ENCODE measurements at regions not wholly inside any gene's neighbourhood (a gene's known extent, or its start where the extent isn't known, plus 50 kb on each side); places are given as distances from the start of the nearest gene placed in this dataset.

DNA sequence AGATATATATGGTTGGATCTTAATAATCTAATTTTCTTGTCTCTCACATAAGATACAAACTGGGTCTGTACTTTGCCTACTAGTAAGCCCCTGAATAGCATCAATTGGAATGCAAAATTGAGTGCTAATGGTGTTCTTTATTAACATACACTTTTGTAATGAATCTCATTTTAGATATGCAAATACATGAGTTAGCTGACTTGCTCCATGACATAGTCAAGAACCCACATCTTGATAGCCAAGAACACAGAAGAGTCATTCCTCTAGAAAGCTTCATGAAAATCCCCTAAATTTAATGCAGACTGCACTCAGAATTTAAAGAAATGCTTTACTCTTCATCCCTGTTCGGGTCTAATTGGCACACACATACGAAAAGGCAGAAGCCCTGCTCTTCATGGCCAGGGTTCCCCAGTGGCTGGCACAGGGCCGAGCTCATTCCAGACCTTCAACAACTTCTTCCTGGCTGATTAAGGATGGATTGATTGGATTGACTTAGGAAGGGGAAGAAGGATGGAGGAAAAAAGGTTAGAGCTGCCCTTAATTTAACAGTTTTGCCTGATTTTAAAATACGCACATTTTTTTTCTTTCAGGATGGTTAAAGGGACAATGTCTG lies 431.1 kb upstream of the KLF6 start:
- DNase-seq = no peak

- no peak for DNase-seq
Measured at GRCh38 chr10:4215485-4215884, 430.5 kb upstream of the KLF6 start.

DNA sequence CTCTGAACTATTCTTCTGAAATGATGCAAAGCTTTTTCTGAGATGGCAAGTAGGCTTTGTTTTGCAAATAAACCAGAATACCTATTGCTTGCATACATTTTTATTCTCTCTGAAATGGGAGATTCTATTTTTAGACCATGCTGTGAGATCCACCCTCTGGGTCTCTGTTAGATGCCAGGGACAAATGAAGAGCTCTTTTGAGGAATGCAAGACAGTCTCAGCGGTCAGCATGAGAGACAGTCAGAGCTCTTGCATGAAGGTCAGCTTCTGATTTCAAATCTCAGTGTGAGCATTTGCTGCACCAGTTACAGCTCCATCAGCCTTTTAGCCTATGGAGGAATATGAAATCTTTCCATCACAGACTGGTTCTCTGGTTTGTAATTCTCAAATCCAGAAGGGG lies 429.9 kb upstream of the KLF6 start:
- no peak for DNase-seq

DNA sequence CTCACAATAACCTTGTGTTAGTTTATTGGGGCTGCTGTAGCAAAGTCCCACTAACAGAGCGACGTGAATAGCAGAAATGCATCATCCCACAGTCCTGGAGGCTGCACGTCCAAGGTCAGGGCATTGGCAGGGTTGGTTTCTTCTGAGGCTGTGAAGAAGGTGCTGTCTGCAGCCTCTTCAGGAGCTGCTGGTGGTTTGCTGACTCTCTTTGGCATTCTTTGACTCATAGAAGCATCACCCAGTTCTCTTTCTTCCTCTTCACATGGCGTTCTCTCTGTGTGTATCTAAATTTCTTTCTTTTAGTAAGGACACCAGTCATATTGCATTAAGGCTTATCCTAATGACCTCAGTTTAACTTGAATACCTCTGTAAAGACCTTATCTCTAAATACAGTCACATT lies 428.4 kb upstream of the KLF6 start:
- DNase-seq = no peak

GRCh38 chr10:4212111-4212630 lies 427.2 kb upstream of the KLF6 start:
- no peak for DNase-seq

DNA sequence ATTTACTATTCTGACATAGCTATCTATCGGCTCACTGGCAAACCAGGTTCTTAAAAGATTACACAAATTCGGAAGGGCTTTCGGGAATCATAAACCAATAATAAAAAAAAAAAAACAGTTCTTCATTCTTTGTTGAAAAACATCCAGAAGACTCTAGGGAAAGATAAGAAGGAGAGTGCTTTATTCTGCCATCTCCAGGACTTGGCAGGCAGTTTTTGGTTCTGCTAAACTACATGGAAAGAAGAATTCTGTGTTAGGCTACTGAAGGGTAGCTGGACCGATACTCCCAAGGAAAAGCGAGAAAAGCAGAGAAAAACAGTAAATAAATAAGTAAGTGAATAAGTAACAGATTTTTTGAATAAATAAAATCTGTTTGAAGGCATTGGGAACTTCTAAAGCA lies 423.5 kb upstream of the KLF6 start:
- no peak for DNase-seq

GRCh38 chr10:4205113-4205512 lies 420.1 kb upstream of the KLF6 start:
- no peak for DNase-seq

DNA sequence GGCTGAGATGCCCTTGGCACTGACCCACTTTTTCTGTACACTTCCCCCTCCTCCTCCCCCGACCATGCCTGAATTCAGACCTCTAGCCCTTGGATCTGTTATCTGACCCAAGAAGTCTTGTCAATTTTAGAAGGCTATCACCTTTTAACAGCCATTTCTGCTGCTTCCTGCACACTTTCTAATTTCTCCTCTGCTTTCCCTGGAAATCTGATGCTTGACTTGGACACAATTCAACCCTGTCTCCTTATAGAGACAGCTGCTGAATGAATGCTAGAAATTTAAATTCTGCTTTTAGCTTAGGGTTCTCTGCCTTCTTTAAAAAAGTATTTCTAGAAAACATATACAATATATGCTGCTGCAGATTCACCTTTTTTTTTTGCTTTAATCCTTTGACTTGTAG lies 417.9 kb upstream of the KLF6 start:
- DNase-seq = no peak

DNA sequence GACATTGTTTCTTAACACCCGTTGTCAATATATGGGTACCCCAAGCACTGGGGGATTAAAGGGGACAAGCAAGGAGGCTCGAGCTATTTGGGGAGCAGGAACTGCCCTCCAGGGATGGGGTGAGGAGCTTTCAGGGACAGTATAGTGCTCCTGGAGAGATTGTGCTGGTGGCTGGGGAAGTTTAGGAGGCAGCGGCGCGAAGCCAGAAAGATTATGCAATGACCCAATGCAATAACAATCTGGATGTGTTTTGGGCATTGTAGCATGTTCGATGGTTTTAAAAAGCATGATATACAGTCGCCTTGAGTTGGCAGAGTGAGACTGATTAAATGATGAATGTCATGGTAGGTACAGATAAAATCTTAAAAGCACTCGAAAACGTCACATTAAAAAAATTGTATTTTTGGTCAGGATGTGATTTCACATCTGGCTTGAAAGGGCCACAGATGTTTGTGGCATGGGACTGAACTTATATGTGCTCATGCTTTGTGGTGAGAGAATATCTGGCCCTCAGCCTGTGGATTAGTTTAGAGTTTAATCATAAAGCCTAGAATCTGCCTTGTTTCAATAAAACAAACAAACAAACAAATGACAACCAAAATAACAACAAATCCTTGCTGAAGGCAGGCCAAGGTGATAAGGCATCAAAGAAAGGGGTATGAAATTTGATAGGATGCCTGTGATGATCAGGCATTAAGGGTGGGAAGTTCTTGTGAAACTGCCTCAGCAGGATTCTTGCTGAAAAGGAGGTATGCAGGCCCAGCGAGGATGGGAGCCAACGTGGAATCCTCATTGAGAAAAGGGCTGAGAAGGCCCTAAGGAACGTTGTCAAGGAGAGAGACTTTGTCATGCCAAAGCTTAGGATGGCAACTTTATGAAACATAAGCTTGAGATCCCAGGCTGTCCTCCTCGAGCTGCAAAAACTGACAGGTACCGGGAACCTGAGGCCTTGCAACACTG lies 417.1 kb upstream of the KLF6 start:
- DNase-seq = no peak

DNA sequence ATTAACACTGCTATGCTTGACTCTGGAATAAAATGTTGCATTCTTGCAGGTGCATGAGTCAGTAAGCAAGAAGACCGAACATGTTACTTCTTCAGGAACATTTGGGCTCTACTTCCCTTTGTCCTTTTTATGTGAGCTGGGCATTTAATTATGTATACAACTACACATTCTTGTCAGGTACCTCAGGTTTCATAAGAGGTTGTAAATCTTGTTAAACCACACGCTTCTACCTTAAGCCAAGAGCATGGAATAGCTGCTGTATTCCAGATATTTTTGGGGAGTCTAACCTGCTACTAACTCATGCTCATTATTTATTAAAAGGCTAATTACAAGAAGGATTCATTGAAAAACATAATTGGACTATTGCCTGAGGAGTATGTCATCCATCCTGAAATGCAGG lies 414.2 kb upstream of the KLF6 start:
- no peak for DNase-seq

GRCh38 chr10:4198216-4198615 lies 413.2 kb upstream of the KLF6 start:
- no peak for DNase-seq

DNA sequence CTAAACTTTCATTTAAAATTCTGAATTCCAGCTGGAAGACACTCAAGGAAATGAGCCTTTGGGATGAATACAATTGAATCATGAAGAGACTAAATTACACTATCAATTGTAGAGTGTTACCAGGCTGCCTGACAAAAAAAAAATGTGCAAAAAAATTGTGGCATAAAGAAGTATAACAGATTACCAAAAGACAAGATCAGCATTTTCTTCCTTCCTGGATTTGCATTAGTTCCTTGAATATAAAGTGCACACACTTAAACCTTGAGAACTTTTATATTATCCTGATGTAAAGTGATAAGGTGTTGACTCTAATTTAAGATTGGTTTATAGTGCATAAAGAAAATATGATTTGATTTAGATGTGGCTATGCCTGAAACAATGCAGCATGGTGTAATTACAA lies 412.7 kb upstream of the KLF6 start:
- DNase-seq = no peak

DNA sequence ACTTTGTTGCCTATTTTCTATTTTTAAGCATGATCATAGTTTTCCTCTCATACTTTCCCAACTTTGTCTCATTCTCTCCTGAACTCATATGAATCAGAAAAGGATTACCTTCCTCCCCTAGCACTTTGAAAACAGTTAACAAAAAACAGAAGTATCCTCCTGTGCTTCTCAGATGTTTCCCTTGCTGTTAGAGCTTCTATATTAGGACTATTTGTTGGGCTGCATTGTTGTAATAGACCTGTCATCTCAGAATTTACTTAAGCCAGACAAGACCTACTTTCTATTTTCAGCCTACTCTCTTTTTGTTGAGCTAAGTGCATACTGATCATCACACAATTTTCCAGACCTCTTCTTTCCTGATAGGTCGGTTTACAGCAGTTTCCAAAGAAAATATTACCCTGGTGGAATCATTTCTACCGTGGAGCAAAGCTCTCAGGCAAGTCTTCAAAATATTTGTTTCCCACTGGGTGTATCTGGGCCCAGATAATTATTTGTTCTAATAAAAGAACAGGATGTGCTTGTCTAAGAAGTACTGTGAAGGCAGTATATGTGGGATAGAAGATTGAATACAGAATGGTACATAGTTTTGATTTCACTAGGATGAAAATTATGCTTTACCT lies 411.9 kb upstream of the KLF6 start:
- no peak for DNase-seq

DNA sequence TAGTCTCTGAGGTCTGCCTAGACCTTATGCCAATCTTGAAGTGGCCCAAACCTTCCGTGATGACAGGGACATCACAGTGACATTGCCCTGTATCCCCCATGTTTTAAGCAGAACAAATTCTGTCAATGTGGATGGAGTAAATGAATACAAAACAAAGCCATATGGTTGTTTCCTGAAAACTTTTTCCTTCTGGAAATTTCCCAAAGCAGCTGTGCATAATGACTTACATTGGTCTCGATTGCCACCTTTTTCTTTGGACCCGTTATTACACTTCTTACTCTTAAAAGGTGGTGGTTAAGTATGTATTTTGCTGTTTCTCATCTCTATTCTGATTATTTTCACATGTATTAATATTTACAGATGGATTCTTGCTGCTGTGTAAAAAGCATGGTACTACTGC lies 411.2 kb upstream of the KLF6 start:
- DNase-seq = no peak

GRCh38 chr10:4195213-4195612 lies 410.2 kb upstream of the KLF6 start:
- DNase-seq = no peak

DNA sequence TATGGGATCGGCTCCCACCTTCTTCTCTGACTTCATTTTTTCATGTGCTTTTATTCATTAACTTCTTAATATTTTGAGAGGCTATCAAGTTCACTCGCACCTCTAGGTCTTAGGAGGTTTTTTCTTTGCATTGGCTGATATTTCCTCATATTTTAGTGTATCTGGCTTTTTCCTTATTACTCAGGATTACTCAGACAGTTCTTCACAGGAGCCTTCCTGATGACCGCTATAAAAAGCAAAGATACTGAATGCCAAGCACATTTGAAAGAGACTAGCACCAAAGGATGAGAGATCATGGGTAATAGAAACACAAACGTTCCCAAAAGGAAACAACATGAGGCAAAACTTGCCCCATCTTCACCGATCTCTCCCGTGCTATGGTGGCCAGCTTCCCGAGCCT lies 409.2 kb upstream of the KLF6 start:
- DNase-seq = no peak

DNA sequence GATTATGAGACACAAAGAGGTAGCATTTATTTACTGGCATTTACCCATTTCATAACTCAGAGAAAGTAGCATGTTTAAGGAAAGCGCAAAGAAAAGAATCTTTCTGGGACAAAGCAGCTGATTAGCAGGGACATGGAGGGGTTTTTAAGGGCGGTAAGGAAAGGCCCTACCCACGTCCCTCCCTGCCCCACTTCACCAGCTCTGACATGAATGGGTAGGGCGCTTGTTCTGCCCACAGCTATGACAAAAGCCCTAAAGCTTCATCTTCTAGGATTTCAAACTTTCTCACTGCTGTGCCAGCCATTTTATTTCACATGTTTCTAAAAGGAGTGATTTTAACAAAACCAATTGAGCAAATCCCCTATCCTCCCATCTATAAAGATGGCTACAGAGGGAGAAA lies 406.9 kb upstream of the KLF6 start:
- DNase-seq = no peak

- DNase-seq = no peak
Measured at GRCh38 chr10:4191354-4191753, 406.3 kb upstream of the KLF6 start.

DNA sequence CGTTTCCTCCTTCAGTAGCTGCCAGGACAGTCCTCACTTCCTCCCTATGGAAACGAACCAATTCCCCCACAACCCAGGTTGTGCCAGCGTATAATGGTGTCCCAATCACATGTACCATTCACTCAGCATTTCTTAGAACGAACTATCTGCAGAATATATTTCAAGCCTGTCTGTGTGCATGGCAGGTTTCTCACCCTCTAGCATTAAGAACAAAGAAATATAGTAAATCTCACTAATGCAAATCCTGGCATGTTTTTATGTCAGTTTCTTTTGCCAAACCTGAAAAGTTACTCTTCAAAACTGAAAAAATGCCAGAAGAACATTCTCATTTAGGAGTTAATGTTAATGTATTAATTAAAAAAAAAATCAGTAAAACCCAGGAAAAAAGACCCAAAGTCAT lies 405.9 kb upstream of the KLF6 start:
- no peak for DNase-seq

DNA sequence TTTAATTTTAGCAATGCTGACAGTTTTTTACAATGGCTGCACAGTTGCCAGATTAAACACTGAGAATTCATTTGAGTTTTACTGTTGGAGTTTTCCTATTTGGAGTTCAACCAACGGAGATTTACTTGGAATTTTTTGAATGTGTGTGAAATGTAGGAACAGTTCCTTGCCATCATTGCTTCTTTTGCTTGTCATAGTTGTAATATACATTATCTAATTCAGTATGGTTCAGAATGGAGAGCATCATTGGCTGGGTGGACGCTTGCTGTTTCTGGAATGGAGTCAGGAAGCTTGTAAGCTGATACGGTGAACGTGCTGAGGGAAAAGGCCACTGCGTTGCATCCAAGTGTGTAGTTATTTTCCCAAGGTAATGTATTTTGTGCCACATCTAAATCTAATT lies 404.3 kb upstream of the KLF6 start:
- no peak for DNase-seq

GRCh38 chr10:4188406-4188805 lies 403.4 kb upstream of the KLF6 start:
- no peak for DNase-seq

GRCh38 chr10:4186849-4187540 lies 402.0 kb upstream of the KLF6 start:
- no peak for DNase-seq

- no peak for DNase-seq
Measured at GRCh38 chr10:4183761-4184261, 398.8 kb upstream of the KLF6 start.

Data from activated CD4-positive, alpha-beta T cell treated with anti-CD3 and anti-CD28 coated beads, Interleukin-2, amount 50 U/mL, for 16 hours (primary cell).